ENCODE measurements at regions not wholly inside any gene's neighbourhood (a gene's known extent, or its start where the extent isn't known, plus 50 kb on each side); places are given as distances from the start of the nearest gene placed in this dataset.
"Not testable (repeated sequence)": the region's sequence is repeated elsewhere in the genome, so short reads cannot be mapped to it uniquely, and the experiment has no call there.

DNA sequence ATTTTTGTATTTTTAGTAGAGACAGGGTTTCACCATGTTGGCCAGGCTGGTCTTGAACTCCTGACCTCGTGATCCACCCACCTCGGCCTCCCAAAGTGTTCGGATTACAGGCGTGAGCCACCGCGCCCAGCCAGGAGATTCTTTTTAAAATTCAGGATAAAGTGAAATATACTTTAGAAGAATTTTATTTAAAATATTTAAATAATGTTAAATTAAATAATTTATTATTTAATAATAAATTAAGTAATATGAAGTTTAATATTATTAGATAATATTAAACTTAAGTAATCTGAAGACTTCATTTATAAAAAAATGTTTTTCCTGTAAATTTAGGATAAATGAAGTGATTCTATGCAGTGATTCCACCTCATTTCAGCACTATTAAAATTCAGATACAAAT lies 175.2 kb upstream of the NANOGP8 start:
- CTCF ChIA-PET; H3K27ac Mint-ChIP-seq; H3K36me3 Mint-ChIP-seq (ENCODE audit: low read depth); H3K4me3 Mint-ChIP-seq; H3K4me1 Mint-ChIP-seq; H3K27me3 Mint-ChIP-seq; DNase-seq; POLR2A ChIA-PET; H3K9me3 Mint-ChIP-seq: not testable (repeated sequence)

DNA sequence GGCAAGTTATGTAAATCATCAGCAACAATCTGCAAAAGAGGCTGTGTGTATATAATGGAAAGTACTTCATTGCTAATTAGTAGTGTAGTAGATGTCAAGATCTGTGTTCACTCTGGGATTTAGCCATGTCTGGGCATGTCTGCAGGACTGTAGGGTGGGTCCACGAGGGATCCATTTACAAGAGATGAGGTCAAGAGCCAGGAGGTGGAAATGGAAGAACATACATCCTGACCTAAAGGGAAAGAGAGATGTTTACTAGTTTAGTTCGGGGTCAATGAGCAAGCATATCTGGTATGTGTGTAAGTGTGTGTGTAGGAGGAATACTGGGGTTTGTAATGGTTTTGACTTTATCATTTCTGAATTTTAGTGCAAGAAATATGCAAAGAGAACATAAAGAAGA lies 171.5 kb upstream of the NANOGP8 start:
- H3K9me3 Mint-ChIP-seq, result no peaks in the 10 kb centered on the region
- ChIA-PET CTCF (no interaction called here), POLR2A (no interaction called here)
- H3K27me3 Mint-ChIP-seq, result no peaks in the 10 kb centered on the region
- H3K4me1 Mint-ChIP-seq, result no peaks in the 10 kb centered on the region
- no peaks in the 10 kb centered on the region for H3K36me3 Mint-ChIP-seq (ENCODE audit: low read depth)
- no peak overlapping the region for H3K4me3 Mint-ChIP-seq
- H3K27ac Mint-ChIP-seq, result no peak overlapping the region
- DNase-seq, result no peak

DNA sequence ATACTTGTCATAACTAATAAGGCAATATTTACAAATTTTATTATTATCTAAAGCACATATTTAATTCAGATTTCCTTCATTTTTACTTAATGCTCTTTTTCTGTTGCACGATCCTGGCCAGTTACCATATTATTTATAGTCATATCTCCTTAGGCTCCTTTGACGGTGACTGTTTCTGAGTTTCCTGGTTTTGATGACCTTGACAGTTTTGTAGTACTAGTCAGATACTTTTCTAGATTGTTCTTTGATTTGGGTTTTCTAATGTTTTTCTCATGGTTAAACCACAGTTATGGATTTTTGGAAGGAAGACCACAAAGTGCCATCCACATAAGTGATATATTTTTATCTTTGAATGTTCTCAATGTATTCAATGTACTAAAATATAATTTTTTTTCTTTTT lies 171.0 kb upstream of the NANOGP8 start:
- H3K9me3 Mint-ChIP-seq, result no peaks in the 10 kb centered on the region
- ChIA-PET CTCF (no interaction called here), POLR2A (no interaction called here)
- H3K4me1 Mint-ChIP-seq, result no peaks in the 10 kb centered on the region
- H3K27ac Mint-ChIP-seq, result no peak overlapping the region
- H3K36me3 Mint-ChIP-seq (ENCODE audit: low read depth), result no peaks in the 10 kb centered on the region
- no peak overlapping the region for H3K4me3 Mint-ChIP-seq
- no peak for DNase-seq
- H3K27me3 Mint-ChIP-seq, result no peaks in the 10 kb centered on the region

DNA sequence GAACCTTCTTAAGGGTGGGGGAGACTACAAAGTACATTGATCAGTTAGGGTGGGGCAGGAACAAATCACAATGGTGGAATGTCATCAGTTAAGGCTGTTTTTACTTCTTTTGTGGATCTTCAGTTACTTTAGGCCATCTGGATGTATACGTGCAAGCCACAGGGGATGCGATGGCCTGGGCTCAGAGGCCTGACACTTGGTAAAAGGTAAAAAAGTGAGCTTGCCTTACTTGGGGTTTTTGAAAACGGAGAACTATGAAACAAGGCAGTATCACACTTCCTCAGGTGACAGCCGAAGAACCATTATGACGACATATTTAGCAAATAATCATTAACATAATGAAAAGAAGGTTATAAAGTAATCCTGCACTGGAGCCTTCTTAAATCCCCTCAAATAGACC lies 169.8 kb upstream of the NANOGP8 start:
- DNase-seq; H3K27me3 Mint-ChIP-seq; H3K4me3 Mint-ChIP-seq; H3K4me1 Mint-ChIP-seq; H3K36me3 Mint-ChIP-seq (ENCODE audit: low read depth); CTCF ChIA-PET; H3K9me3 Mint-ChIP-seq; H3K27ac Mint-ChIP-seq: not testable (repeated sequence)
- POLR2A ChIA-PET, result interaction anchor here (0.9 kb wide), 1 partner anchor 33 kb away, joined by 5 read pairs; no protein-coding TSS in a partner anchor

DNA sequence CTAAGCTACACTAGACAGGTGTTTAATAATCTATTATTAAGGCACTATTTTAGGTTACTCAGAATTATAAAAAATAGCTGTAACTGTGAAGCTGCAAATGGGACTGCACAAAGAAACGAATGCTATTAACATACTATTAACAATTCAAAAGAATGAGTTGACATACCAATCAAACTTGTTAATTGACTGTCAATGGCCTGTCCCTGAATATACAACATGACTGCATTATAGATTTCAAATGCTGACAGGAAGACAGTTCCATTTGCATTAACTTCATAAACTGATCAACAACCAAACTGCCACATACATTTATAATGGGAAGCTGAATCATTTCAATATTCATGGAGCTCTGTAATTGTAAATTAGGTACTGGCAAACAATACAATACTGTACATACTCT lies 169.0 kb upstream of the NANOGP8 start:
- no peak for DNase-seq
- Mint-ChIP-seq H3K4me1 (no peaks in the 10 kb centered on the region), H3K27me3 (no peaks in the 10 kb centered on the region), H3K9me3 (no peaks in the 10 kb centered on the region), H3K27ac (no peak overlapping the region), H3K36me3 (ENCODE audit: low read depth) (no peaks in the 10 kb centered on the region), H3K4me3 (no peak overlapping the region)
- ChIA-PET CTCF (interaction anchor here (0.5 kb wide), 1 partner anchor 133 kb away, joined by 3 read pairs; no protein-coding TSS in a partner anchor), POLR2A (no interaction called here)

DNA sequence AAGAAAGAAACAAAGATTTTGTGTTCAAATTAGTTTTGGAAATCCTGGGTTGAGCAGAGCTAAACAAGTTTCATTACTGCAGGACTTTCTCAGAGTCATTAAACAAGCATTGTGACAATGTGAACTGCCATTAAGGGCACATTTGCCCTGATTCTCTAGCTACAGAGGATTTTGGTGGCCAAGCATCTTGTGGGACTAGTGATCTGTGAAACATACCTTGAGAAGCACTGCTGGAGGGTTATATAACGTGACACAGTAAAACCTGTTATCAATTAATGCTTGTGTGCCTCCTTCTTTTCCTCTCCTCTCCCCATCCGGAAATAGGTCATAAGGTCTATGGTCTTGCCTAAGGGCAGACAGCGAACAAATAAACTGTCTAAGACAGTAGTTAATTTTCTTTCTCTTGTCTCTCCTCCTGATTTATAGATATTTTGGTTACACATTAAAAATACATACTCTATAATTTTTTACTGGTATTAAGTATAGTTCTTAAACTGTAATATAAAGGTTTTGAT lies 167.3 kb upstream of the NANOGP8 start:
- Mint-ChIP-seq H3K27me3 (no peaks in the 10 kb centered on the region), H3K4me1 (no peaks in the 10 kb centered on the region), H3K4me3 (no peak overlapping the region), H3K36me3 (ENCODE audit: low read depth) (no peaks in the 10 kb centered on the region), H3K27ac (no peak overlapping the region), H3K9me3 (no peaks in the 10 kb centered on the region)
- ChIA-PET POLR2A (no interaction called here), CTCF (interaction anchor here (0.6 kb wide), 1 partner anchor 438 kb away, joined by 3 read pairs; no protein-coding TSS in a partner anchor)
- no peak for DNase-seq

DNA sequence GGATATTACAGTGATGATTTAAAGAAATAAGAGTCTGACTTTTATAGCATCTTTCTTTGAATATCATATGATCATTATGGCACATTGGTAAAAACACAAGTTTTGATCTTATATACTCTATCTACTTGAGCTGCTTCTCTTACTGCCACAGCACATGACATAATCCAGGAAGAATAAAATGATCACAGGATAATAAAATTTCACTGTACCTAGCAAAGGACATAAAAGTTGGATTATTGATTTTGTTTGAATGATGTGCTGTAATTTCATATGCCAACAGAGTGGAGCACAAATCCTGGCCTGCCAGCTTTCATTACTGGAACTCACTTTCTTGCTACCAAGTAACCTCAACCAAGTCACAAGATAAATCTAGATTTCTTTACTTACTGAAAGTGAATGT lies 162.1 kb upstream of the NANOGP8 start:
- POLR2A ChIA-PET, result no interaction called here
- H3K4me3 Mint-ChIP-seq, result no peak overlapping the region
- H3K36me3 Mint-ChIP-seq (ENCODE audit: low read depth), result no peaks in the 10 kb centered on the region
- no peak overlapping the region for H3K27ac Mint-ChIP-seq
- no peaks in the 10 kb centered on the region for H3K9me3 Mint-ChIP-seq
- no peak for DNase-seq
- no peaks in the 10 kb centered on the region for H3K4me1 Mint-ChIP-seq
- CTCF ChIA-PET, result no interaction called here
- no peaks in the 10 kb centered on the region for H3K27me3 Mint-ChIP-seq

DNA sequence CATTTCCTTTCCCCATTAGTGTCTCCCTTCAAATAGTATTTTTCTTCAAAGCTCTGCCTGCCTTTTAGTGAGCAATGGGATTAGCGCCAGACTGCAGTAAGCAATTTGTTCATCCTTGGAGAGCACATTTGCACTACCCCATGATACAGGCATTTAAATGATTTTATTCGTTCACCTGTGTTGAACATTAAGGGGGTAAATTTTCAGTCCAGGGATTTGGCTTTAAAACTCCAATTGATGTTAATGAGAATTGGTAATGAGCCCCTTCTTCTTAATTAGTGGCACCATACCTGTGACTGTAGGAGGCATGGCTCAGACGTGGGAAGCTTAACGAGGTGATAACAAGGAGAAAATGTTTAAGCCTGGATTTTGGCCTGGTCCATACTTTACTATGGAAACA lies 161.4 kb upstream of the NANOGP8 start:
- CTCF ChIA-PET, result no interaction called here

DNA sequence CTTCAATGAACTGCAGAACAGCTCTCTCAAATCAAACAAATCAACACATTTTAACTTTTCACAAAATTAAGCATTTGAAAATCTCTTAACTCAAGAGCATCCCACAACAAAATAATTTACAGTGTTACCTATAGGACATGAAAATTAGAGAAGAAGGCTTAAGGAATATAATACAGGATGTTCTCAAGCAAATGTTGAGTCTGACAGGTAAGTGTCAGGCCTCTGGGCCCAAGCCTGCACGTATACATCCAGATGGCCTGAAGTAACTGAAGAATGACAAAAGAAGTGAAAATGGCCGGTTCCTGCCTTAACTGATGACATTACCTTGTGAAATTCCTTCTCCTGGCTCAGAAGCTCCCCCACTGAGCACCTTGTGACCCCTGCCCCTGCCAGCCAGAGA lies 160.6 kb upstream of the NANOGP8 start:
- DNase-seq; H3K27me3 Mint-ChIP-seq; CTCF ChIA-PET; H3K4me1 Mint-ChIP-seq; H3K36me3 Mint-ChIP-seq (ENCODE audit: low read depth); H3K4me3 Mint-ChIP-seq; POLR2A ChIA-PET; H3K9me3 Mint-ChIP-seq; H3K27ac Mint-ChIP-seq: not testable (repeated sequence)

More for the DNA sequence above, 161.4 kb upstream of the NANOGP8 start:
- Mint-ChIP-seq H3K36me3 (ENCODE audit: low read depth) (no peaks in the 10 kb centered on the region), H3K9me3 (no peaks in the 10 kb centered on the region), H3K27ac (no peak overlapping the region), H3K4me3 (no peak overlapping the region), H3K4me1 (no peaks in the 10 kb centered on the region), H3K27me3 (no peaks in the 10 kb centered on the region)
- POLR2A ChIA-PET, result no interaction called here
- no peak for DNase-seq

DNA sequence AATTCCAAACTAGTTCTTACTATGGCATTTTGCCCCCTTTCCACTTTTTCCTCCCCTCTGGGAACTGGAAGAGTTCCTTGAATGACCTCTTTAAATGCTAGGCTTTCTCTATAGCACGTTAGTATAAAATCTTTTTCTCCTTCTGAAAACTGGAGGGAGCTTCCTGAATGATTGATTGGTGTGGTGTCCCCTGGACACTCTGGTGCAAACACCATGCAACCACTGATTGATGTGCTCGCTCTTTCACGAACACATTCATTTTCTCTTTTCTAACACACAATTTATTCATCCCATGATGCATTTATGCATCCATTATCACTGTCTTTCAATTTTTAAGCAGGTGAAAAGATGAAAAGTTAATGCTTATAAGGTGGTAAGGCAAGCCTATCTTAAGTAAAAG lies 159.1 kb upstream of the NANOGP8 start:
- POLR2A ChIA-PET, result no interaction called here

DNA sequence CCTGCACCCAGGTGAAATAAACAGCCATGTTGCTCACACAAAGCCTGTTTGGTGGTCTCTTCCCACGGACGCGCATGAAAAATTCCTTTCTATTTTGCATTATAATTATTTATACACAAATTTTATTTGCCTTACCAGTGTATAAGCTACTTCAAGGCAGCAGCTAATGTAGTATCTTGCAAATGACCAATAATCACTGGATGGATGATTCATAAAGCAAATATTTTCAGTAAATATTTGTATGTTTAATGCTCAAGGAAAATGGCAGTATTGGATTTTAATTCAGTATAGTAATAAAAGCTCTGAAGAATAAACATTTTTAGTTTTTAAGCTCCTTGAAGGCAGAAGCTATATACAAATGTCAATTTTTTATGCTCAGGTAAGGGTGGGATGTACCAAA lies 158.7 kb upstream of the NANOGP8 start:
- ChIA-PET CTCF (no interaction called here), POLR2A (no interaction called here)
- Mint-ChIP-seq H3K27ac (no peak overlapping the region), H3K9me3 (no peaks in the 10 kb centered on the region), H3K4me1 (no peaks in the 10 kb centered on the region), H3K36me3 (ENCODE audit: low read depth) (no peaks in the 10 kb centered on the region), H3K4me3 (no peak overlapping the region), H3K27me3 (no peaks in the 10 kb centered on the region)
- no peak for DNase-seq

More for the DNA sequence above, 159.1 kb upstream of the NANOGP8 start:
- Mint-ChIP-seq H3K4me1 (no peaks in the 10 kb centered on the region), H3K9me3 (no peaks in the 10 kb centered on the region), H3K4me3 (no peak overlapping the region), H3K27ac (no peak overlapping the region), H3K36me3 (ENCODE audit: low read depth) (no peaks in the 10 kb centered on the region), H3K27me3 (no peaks in the 10 kb centered on the region)
- CTCF ChIA-PET, result no interaction called here
- no peak for DNase-seq

DNA sequence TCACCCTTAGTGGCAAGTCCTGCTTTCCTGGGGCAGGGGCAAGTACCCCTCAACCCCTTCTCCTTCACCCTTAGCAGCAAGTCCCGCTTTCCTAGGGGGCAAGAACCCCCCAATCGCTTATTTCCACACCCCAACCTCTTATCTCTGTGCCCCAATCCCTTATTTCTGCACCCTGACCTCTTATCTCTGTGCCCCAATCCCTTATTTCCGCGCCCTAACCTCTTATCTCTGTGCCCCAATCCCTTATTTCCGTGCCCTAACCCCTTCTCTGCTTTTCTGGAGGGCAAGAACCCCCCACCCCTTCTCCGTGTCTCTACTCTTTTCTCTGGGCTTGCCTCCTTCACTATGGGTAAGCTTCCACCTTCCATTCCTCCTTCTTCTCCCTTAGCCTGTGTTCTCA lies 154.6 kb upstream of the NANOGP8 start:
- H3K4me1 Mint-ChIP-seq; POLR2A ChIA-PET; DNase-seq; H3K27ac Mint-ChIP-seq; H3K27me3 Mint-ChIP-seq; H3K4me3 Mint-ChIP-seq; H3K36me3 Mint-ChIP-seq (ENCODE audit: low read depth); H3K9me3 Mint-ChIP-seq; CTCF ChIA-PET: not testable (repeated sequence)

DNA sequence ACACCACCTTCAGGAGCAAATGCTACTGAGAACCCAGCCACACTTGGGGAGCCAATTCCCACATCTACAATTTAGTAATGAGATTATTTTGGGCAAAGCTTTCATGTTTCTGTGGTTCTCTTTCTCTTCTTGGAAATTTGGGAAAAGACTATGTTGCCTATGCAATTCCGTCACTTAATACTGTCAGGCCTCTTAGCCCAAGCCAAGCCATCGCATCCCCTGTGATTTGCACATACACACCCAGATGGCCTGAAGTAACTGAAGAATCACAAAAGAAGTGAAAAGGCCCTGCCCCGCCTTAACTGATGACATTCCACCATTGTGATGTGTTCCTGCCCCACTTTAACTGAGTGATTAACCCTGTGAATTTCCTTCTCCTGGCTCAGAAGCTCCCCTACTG lies 153.4 kb upstream of the NANOGP8 start:
- H3K4me3 Mint-ChIP-seq; H3K27ac Mint-ChIP-seq; CTCF ChIA-PET; H3K9me3 Mint-ChIP-seq; POLR2A ChIA-PET; H3K36me3 Mint-ChIP-seq (ENCODE audit: low read depth); H3K27me3 Mint-ChIP-seq; H3K4me1 Mint-ChIP-seq; DNase-seq: not testable (repeated sequence)

DNA sequence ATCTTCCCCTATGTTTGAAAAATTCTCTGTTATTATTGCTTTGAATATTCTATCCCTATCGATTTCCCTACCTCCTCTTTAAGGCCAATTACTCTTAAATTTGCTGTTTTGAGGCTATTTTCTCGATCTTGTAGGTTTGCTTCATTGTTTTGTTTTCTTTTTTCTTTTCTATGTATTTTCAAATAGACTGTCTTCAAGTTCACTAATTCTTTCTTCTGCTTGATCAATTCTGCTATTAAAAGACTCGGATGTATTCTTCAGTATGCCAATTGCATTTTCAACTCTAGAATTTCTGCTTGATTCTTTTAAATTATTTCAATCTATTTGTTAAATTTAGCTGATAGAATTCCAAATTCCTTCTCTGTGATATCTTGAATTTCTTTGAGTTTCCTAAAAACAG lies 144.0 kb upstream of the NANOGP8 start:
- ChIA-PET CTCF (no interaction called here), POLR2A (no interaction called here)
- Mint-ChIP-seq H3K4me1 (no peaks in the 10 kb centered on the region), H3K27ac (no peak overlapping the region), H3K36me3 (ENCODE audit: low read depth) (no peaks in the 10 kb centered on the region), H3K4me3 (no peak overlapping the region), H3K9me3 (peaks cover 6% of the 10 kb centered on the region), H3K27me3 (no peaks in the 10 kb centered on the region)
- no peak for DNase-seq

DNA sequence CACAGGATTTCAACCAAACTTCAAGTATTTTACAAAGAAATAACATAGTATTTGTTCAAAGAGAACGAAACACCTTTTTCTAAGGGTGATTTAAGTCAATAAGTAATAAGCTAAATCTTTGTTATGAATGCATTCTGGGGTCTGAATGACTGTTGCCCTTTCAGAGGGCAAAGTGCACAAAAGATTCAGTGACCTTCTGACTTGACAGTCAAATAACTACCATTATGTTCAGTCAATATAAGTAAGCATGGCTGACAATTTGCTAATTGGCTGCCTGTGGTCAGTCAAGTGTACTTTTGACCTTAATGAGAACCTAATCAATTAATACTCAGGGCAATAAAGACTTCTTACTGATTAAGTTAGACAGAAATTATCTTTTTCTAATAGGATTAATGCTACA lies 133.1 kb upstream of the NANOGP8 start:
- Mint-ChIP-seq H3K9me3 (no peaks in the 10 kb centered on the region), H3K36me3 (ENCODE audit: low read depth) (no peaks in the 10 kb centered on the region), H3K4me3 (no peak overlapping the region), H3K27ac (no peak overlapping the region), H3K4me1 (no peaks in the 10 kb centered on the region), H3K27me3 (no peaks in the 10 kb centered on the region)
- CTCF ChIA-PET, result no interaction called here
- DNase-seq, result no peak
- POLR2A ChIA-PET, result no interaction called here

Measured in activated CD4-positive, alpha-beta T cell treated with anti-CD3 and anti-CD28 coated beads, Interleukin-2, amount 10 ng/mL, durations not matched to agents 7 days and 5 days (primary cell).